ENCODE measurements at regions not wholly inside any gene's neighbourhood (a gene's known extent, or its start where the extent isn't known, plus 50 kb on each side); places are given as distances from the start of the nearest gene placed in this dataset.

DNA sequence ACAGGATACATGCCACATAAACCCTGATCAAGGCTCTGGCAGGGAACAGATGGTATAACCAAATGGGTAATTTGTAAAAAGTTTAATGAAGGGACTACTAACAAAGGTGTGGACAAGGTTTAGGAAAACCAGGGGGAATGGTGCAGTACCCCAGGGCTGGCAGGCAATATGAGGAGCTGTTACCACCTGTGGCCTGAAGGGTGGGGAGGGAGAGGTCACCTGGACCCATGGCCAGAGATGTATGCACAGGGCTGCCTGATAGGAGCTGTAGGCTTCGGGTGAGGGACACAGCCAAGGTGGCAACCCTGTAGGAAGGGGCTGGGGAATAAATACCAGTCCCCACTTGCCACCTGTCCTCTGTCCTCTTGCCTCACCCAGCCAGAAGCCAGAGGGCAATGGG is 51.4 kb upstream of the ID3 start:
- no peak for DNase-seq (ENCODE audit: low read depth)
- no peak overlapping the region for H3K4me3 ChIP-seq (ENCODE audit: low read length)
- TF ChIP-seq, protein P1, sequence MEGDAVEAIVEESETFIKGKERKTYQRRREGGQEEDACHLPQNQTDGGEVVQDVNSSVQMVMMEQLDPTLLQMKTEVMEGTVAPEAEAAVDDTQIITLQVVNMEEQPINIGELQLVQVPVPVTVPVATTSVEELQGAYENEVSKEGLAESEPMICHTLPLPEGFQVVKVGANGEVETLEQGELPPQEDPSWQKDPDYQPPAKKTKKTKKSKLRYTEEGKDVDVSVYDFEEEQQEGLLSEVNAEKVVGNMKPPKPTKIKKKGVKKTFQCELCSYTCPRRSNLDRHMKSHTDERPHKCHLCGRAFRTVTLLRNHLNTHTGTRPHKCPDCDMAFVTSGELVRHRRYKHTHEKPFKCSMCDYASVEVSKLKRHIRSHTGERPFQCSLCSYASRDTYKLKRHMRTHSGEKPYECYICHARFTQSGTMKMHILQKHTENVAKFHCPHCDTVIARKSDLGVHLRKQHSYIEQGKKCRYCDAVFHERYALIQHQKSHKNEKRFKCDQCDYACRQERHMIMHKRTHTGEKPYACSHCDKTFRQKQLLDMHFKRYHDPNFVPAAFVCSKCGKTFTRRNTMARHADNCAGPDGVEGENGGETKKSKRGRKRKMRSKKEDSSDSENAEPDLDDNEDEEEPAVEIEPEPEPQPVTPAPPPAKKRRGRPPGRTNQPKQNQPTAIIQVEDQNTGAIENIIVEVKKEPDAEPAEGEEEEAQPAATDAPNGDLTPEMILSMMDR (IDR thresholded peaks at IDR 0.05; ENCODE audit: insufficient read depth, low read depth, low read length, missing control alignments), result no peak

DNA sequence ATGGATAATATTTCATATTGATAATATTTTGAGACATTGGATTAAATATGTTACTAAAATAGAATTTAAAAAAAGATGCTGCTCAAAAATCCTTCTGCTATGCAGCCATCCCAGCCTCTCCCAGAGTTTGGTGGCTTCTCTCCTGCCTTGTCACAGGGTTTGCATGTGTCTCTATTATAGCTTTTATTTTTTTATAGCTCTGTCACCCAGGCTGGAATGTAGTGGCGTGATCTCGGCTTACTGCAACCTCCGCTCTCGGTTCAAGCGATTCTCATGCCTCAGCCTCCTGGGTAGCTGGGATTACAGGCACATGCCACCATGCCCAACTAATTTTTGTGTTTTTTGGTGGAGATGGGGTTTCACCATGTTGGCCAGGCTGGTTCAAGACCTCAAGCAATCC is 50.7 kb upstream of the ID3 start:
- no peak for DNase-seq (ENCODE audit: low read depth)
- TF ChIP-seq, protein P1 (IDR thresholded peaks at IDR 0.05; ENCODE audit: insufficient read depth, low read depth, low read length, missing control alignments), result no peak
- H3K4me3 ChIP-seq (ENCODE audit: low read length), result no peak overlapping the region
